ENCODE measurements at regions not wholly inside any gene's neighbourhood (a gene's known extent, or its start where the extent isn't known, plus 50 kb on each side); places are given as distances from the start of the nearest gene placed in this dataset.

GRCh38 chr5:97388794-97389193 lies 205.7 kb upstream of the RIOK2 start:
- no peak overlapping the region for H3K27ac ChIP-seq

GRCh38 chr5:97400537-97400936 lies 217.5 kb upstream of the RIOK2 start:
- WGBS (ENCODE audit: low lambda C conversion rate, missing lambda C conversion rate), result 28% methylated on average over 3 of the region's 3 CpGs
- DNase-seq (ENCODE audit: low spot score), result no peak
- Histone ChIP-seq H3K79me2 (no peaks in the 10 kb centered on the region), H4K20me1 (ENCODE audit: insufficient read depth, poor library complexity, severe bottlenecking) (no peaks in the 10 kb centered on the region), H3K4me2 (no peak overlapping the region), H3K4me1 (ENCODE audit: insufficient read depth) (no peaks in the 10 kb centered on the region), H3K36me3 (replicated peaks; ENCODE audit: insufficient read depth, low read depth) (no peaks in the 10 kb centered on the region), H3K9me2 (replicated peaks; ENCODE audit: insufficient read depth) (no peaks in the 10 kb centered on the region), H2AFZ (no peak overlapping the region), H3K27ac (no peak overlapping the region), H3K9me3 (ENCODE audit: low read depth) (no peaks in the 10 kb centered on the region), H3K27me3 (no peaks in the 10 kb centered on the region), H3K4me3 (no peak overlapping the region)
- TF ChIP-seq EZH2phosphoT487 (IDR thresholded peaks at IDR 0.05; ENCODE audit: low read depth, severe bottlenecking, unreplicated experiment) (no peak), CTCF (IDR thresholded peaks at IDR 0.05; ENCODE audit: poor library complexity) (no peak), EZH2 (IDR thresholded peaks at IDR 0.05; ENCODE audit: borderline replicate concordance) (no peak)

More at GRCh38 chr5:97388794-97389193, 205.7 kb upstream of the RIOK2 start:
- Histone ChIP-seq H3K79me2 (no peaks in the 10 kb centered on the region), H3K4me2 (no peak overlapping the region), H3K36me3 (replicated peaks; ENCODE audit: insufficient read depth, low read depth) (no peaks in the 10 kb centered on the region), H3K4me3 (no peak overlapping the region), H3K9me2 (replicated peaks; ENCODE audit: insufficient read depth) (no peaks in the 10 kb centered on the region), H2AFZ (no peak overlapping the region), H3K4me1 (ENCODE audit: insufficient read depth) (no peaks in the 10 kb centered on the region), H4K20me1 (ENCODE audit: insufficient read depth, poor library complexity, severe bottlenecking) (no peaks in the 10 kb centered on the region), H3K9me3 (ENCODE audit: low read depth) (no peaks in the 10 kb centered on the region), H3K27me3 (no peaks in the 10 kb centered on the region)
- DNase-seq (ENCODE audit: low spot score), result no peak
- 92% methylated on average over 2 of the region's 2 CpGs for WGBS (ENCODE audit: low lambda C conversion rate, missing lambda C conversion rate)
- TF ChIP-seq EZH2phosphoT487 (IDR thresholded peaks at IDR 0.05; ENCODE audit: low read depth, severe bottlenecking, unreplicated experiment) (no peak), EZH2 (IDR thresholded peaks at IDR 0.05; ENCODE audit: borderline replicate concordance) (no peak), CTCF (IDR thresholded peaks at IDR 0.05; ENCODE audit: poor library complexity) (no peak)

DNA sequence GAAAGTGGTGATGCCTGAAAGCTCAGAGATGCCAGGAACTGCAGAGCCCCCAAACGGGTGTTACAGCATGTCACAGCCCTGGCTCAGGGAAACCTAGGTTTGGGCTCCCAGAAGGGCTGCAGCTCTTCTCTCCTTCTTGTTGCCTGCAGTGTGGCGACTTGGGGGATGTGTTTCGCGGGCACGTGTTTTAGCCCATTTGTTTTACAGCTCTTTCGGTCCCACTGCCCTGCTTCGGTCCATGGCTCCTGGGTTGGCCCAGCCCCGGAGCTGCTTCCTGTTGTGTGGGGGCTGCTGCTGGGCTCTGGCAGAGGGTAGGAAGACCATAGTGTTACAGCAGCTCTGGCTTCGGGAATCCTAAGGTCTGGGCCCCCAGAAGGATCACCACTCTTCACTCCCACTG lies 222.9 kb upstream of the RIOK2 start:
- DNase-seq (ENCODE audit: low spot score), result no peak
- Histone ChIP-seq H3K9me3 (ENCODE audit: low read depth) (no peaks in the 10 kb centered on the region), H3K4me1 (ENCODE audit: insufficient read depth) (no peaks in the 10 kb centered on the region), H3K27me3 (no peaks in the 10 kb centered on the region), H3K27ac (no peak overlapping the region), H3K9me2 (replicated peaks; ENCODE audit: insufficient read depth) (no peaks in the 10 kb centered on the region), H3K36me3 (replicated peaks; ENCODE audit: insufficient read depth, low read depth) (no peaks in the 10 kb centered on the region), H4K20me1 (ENCODE audit: insufficient read depth, poor library complexity, severe bottlenecking) (no peaks in the 10 kb centered on the region), H3K79me2 (no peaks in the 10 kb centered on the region), H3K4me2 (no peak overlapping the region), H2AFZ (no peak overlapping the region), H3K4me3 (no peak overlapping the region)
- TF ChIP-seq EZH2phosphoT487 (IDR thresholded peaks at IDR 0.05; ENCODE audit: low read depth, severe bottlenecking, unreplicated experiment) (no peak), CTCF (IDR thresholded peaks at IDR 0.05; ENCODE audit: poor library complexity) (no peak), EZH2 (IDR thresholded peaks at IDR 0.05; ENCODE audit: borderline replicate concordance) (no peak)
- WGBS (ENCODE audit: low lambda C conversion rate, missing lambda C conversion rate), result 92% methylated on average over 9 of the region's 9 CpGs
